ENCODE measurements at regions not wholly inside any gene's neighbourhood (a gene's known extent, or its start where the extent isn't known, plus 50 kb on each side); places are given as distances from the start of the nearest gene placed in this dataset.

DNA sequence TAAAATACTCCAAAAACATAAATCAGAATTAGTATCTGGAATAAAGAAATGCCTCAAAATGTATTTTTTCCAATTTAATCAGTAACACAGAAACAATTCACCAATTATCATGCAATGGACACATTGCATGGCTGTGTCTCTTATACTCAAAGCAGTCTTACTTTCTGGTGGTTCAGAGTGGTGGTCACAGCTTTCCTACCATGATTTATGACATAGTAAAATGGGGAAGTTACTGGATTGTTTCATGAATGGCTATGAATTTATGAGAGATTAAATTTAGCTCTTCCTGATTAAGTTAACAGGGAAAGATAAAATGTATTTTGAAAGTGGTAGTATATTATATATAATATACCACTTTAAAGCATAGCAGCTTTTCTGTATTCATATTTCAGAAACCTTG lies 331.5 kb upstream of the MAP3K7 start:
- TF ChIP-seq, protein P1, sequence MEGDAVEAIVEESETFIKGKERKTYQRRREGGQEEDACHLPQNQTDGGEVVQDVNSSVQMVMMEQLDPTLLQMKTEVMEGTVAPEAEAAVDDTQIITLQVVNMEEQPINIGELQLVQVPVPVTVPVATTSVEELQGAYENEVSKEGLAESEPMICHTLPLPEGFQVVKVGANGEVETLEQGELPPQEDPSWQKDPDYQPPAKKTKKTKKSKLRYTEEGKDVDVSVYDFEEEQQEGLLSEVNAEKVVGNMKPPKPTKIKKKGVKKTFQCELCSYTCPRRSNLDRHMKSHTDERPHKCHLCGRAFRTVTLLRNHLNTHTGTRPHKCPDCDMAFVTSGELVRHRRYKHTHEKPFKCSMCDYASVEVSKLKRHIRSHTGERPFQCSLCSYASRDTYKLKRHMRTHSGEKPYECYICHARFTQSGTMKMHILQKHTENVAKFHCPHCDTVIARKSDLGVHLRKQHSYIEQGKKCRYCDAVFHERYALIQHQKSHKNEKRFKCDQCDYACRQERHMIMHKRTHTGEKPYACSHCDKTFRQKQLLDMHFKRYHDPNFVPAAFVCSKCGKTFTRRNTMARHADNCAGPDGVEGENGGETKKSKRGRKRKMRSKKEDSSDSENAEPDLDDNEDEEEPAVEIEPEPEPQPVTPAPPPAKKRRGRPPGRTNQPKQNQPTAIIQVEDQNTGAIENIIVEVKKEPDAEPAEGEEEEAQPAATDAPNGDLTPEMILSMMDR (IDR thresholded peaks at IDR 0.05; ENCODE audit: low read depth, low read length), result no peak
- TF ChIP-seq EZH2phosphoT487 (IDR thresholded peaks at IDR 0.05; ENCODE audit: low read depth), result no peak

All from OCI-LY3 (cell line).